HG02870 (cell line): ENCODE measurements at regions not wholly inside any gene's neighbourhood (a gene's known extent, or its start where the extent isn't known, plus 50 kb on each side); places are given as distances from the start of the nearest gene placed in this dataset.

Experiments used
- ATAC-seq: cut with Tn5 transposase; IDR thresholded peaks from one replicate; pipeline ENCODE4 v1.9.1; 2021; ENCODE audit warnings: mild to moderate bottlenecking, moderate library complexity; ENCODE audit not compliant: unreplicated experiment

DNA sequence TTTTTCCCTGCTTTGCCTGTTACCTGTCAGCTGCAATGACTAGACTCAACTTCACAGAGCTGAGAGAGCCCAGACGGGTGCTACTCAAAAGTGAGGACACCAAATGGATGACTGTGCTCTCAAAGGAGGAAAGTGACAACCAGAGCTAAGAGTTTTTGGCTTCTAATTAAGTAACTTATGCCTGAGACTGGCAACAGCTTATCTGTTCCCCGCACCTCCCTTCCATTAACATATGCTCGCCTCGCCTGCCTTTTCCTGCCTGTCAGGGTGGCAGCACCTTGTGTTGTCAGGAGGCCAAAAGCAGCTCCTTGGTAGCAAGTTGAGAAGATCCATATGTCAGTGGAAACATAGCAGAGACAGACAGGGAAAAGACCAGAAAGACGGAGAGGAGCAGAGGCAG, 573.9 kb upstream of the KIRREL3 start:
- ATAC-seq, result no peak

DNA sequence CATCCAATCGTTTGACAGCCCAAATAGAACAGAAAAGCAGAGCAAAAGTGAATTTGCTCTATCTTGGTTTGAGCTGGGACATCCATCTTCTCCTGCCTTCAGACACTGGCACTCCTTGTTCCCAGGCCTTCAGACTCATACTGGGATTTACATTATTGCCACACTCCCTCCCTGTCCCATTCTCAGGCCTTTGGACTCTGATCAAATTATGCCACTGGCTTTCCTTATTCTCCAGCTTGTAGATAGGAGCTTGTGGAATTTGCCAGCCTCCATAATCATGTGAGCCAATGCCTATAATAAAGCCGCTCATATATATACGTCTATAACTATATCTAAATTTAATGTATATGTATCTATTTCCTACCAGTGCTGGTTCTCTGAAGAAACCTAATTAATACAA, 568.3 kb upstream of the KIRREL3 start:
- ATAC-seq, result no peak

DNA sequence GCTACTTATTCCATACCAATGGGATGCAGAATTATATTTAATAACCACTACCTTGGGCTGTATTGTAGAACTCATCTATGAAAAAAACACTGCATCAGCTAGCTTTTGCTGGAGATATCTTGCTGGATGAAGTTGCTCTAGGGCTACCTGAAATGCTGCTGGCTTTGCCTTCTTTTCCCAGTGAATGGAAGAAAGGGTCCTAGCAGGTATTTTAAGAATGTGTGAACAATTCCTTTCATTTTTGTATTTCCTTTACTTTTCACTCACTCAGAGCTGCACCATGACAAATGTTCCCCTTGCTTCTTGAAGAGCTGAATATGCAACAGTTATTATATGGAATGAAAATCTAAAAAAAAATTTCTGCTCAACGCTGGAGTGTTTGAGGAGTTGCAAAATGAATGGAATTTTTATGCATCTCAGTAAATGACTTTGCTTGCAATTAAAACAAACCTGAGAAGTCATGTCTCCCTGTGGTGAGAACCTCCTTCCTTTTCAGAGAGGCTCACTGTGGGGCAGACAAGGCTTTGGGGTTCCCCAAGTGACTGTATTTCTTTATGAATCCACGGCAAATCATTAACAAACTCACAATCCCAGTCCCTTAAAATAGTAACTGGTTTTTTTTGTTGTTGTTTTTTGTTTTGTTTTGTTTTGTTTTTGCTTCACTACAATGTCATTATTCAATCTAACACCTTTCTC, 566.8 kb upstream of the KIRREL3 start:
- ATAC-seq, result no peak

DNA sequence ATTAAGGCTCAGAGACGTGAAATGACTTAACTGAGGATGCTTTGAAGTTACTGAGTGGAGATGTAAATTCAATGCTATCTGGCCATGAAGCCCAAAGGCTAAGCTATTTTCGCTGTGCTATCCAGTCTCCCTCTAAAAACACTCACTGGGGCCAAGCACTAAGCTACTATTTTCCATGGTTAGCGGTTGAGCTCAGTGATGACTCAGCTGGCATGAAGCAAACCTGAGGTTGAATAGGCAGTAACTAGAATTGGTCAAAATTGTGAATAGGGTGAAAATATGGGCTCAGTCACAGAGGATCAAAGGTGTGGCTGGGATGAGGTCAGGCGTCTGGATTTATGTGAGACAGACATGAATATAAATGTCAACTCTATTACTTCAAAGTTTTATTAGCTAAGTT, 564.2 kb upstream of the KIRREL3 start:
- ATAC-seq, result no peak

DNA sequence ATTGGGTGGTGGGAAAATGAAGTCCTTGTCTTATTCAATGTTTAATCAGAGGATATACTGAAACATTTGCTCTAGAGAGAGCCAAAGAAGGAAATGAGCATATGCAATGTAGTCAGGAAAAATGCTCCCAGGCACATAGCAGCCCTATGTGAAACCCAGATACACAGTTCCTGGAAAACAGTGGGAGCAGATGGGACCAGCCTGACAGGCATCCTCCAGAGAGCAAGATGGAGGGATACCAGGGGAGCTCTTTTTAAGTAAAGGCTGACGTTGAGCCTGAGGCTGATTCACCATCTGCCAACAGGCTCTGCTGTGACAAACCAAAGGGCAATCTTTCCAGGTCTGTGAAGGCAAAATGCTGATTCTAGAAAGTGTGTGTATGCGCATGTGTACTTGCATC, 559.4 kb upstream of the KIRREL3 start:
- ATAC-seq, result no peak

DNA sequence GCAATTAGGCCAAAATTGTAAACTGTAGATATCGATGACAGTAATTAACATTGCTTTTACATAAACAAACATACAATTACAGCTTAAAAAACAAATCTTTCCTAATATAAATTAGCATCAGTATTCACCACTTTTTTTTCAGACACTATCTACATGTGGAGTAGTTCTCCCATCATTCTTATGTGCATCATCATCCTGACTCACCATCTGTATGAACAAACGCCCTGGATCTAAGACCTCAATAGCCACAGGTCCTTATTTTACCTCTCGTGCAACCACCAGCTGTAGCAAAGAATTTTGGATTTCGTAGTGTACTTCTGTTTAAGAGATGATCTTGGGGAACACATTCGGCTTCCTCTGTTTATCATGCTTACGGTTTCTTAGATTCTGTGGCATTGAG, 551.9 kb upstream of the KIRREL3 start:
- ATAC-seq, result no peak

DNA sequence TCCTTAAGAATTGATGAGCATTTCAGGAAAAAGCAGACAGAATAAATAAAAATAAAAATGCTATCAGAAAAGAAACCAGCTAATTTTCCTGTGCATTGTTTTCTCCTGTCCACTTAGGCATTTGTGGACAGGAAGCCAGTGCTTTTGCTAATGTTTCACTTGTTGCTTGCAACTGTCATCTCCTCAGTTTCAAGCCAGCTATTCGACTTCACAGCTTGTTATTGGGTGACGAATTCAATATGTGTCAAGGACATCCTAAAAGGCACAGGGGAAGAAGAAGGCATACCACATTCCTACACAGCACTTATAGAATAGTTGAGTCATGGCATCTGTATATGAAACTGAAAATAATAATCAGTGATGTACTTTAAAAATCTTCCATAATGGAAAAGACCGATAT, 530.6 kb upstream of the KIRREL3 start:
- no peak for ATAC-seq

DNA sequence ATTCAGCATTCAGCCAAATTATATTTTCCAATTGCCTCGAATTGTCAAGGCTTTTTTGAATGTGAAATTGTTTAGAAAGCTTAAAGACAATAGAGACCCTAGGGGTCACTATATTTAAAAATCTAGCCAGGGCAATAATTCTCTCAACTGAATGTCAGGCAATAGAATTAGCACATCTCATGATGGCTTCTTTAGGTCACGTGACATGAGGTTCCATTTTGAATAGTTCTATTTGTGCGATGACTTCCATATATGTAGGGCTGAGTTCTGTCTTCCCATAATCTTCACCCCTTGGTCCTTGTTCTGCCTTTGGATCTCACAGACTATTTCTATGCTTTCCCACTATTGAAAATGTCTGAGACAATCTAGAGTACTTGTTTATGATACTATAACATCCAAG, 527.7 kb upstream of the KIRREL3 start:
- ATAC-seq, result no peak

DNA sequence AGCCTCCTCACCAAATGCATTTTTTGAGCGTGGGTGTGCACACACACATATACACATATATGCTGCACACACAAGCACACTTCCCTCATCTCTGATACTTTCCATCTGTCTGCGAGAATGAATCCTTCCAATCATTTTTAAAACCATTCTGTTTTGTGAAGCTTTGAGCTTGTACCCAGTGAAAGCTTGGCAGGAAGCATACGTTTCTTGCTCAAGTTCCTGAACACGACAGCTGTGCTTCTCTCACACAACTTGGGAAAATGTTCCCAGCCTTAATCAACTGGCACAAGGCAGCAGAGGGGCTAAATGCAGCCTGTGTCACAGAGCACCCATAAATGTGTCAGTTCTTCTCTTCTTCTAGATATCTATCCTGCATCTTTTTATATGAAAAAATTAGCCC, 524.0 kb upstream of the KIRREL3 start:
- ATAC-seq, result no peak

DNA sequence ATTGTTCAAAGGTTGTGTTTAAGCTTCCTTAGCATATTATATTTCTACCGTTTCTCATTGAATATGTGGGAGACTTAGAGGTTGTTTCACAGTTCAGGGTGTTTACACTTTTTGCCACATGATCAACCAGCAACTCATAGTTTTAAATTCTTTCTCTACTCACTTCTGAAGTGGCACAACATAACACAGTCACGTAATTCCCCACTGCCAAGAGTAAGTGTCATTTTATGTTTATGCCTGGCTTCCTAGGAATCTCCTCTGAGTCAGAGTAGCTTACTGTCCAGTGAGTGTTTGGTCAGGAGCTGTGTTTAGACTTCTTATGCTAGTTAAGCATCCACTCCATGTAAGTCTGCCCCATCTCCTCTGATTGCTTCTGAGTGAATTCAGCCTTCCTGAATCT, 520.8 kb upstream of the KIRREL3 start:
- no peak for ATAC-seq

DNA sequence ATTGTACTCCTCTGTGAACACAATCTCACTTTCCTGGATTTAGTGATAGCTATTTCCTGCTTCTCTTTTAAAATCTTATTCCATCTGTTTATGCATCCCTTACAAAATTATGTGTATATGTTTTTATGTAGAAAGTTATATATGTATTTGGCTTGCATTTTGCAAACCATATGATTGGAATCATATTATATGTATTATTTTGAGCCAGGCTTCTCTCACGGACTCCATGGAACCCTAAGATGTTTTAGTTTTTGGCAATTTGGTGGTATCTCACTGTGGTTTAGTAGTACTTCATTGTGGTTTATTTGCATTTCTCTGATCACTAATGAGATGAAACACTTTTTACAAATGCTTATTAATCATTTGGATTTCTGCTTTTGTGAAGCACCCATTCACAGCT, 507.3 kb upstream of the KIRREL3 start:
- no peak for ATAC-seq

DNA sequence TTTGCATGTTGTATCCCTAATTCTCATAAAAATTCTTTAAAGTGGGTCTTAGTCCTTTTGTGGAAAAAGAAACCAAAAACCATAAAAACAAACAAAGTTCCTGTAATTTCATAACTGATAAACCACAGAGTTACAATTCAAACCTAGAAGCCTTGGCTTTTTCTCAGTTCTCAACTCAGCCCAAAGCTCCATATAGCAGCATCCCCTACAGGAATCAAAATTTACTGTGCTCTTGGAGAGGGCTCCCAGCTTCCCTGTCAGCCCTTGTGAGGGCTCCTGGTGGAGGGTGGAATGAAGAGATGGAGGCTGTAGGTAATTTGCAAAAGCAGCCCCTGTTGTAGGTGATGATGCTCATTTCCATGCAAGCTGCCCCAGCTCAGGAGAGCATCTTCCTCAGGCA, 506.1 kb upstream of the KIRREL3 start:
- no peak for ATAC-seq

DNA sequence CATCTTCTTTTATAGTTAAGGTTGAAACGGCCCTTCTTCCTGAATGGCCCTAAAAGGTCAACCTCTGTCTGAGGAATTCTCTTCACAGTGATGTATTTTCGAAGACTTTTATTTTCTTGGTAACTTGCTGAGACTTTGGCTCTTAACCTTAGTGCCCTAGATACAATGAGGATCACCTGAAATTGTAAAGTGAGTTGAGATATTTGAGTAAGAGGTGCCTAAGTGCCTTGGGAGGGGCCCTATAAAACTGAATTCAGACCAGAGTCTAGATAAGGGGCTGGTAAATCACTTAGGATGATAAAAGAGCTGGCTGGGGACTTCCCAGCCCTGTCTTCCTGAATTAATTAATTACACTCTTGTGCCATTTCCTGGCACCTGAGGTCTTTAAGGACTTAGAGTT, 505.6 kb upstream of the KIRREL3 start:
- no peak for ATAC-seq

DNA sequence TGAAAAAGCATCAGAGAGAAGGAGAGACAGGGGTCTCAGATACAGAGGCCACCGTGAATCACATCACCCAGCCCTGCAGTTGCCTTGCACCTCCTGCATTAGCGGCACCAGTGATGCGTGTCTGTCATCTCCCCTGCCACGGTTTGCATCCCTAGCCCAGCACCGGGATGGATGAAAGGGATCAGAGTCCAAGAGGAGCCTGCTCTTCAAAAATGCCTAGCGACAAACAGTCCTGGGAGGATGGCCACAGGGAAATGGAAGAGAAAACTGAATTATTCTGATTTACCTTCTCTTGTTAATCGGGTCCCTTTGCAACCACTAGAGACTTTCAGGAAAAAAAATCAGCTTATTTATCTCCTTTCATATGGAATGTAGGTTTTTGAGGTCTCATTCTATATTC, 495.6 kb upstream of the KIRREL3 start:
- ATAC-seq, result no peak

DNA sequence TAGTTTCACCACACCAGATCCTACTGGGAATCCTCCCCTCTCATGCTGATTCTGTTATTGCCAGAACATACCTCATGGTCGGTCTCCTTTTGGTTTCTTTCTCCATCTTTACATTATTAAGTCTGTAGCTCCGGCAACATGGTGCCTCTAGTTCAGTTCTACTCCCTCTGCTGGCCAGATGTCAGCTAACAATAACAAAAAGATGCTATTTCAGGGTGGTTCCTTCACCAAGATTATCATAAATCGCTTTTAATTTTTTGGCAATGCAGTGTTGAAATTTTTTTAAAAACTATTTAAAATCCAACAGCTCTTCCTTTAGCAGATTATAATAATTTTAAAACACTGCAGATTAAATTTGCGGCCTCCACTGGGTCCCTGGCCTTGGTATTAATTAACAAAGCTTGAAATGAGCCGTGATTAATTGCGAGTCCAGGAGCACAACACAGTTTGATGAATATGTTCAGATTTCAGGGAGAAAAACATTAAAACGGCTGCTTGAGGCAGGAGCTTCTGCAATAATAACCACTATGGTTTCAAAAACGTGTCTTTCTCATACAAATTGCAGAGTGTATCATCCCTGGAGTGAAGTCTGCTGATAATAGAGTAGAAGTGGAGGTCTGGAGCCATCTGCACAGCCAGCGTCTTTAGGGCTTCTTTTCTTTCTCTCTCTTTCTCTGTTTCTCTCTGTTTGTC, 492.9 kb upstream of the KIRREL3 start:
- ATAC-seq, result no peak

DNA sequence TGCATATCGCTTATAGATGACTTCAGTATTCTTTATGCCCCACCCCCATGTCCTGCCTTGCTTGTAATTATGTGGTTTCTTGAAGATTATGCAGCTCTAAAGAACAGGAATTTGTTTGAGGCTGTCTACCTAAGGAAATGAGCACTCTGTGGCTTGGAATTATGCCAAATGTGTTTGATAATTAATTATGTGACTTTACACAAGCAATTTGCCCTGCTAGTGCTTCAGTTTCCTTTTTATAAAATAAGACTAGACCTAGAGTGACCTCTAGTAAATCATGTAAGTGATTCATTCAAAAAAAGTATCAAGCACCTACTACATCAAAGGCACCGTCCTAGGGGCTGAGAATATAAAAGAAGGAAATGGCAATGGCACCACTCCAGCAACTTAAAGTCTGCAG, 491.5 kb upstream of the KIRREL3 start:
- no peak for ATAC-seq

DNA sequence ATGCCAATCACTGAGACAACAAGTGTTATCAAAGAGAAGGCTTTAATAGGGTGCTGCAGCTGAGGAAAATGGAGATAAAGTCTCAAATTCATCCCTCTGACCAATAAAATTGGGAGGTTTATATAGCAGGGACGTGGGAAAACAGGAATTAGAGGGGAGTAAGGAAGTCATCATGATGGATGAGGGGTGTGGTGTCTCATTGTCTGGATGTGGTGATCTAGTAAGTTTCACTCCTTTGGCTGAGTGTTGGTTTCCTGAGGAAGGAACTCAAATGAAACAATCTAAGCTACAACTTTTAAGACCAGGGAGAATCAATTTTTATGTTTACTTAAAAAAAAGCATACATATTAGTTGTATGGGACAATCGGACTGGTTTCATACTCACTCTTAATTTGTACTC, 491.0 kb upstream of the KIRREL3 start:
- ATAC-seq, result no peak

DNA sequence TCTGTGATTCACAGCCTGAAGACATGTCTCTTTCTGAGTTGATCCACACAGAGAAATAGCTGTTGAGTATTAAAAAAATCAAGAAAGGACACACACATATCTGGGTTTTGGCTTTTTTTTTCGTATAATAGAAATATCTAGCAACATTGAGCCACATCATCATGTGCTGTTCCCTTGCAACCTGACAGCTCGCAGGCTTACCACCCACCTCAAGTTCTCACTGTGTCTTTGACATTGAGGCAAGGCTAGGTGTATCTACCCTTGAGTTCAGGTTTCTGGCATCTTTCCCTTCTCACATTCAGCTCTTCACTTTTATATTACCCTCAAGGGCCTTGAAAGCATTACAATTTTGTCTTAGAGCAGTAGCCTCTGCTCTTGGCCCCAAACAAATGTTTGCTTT, 490.3 kb upstream of the KIRREL3 start:
- ATAC-seq, result no peak

DNA sequence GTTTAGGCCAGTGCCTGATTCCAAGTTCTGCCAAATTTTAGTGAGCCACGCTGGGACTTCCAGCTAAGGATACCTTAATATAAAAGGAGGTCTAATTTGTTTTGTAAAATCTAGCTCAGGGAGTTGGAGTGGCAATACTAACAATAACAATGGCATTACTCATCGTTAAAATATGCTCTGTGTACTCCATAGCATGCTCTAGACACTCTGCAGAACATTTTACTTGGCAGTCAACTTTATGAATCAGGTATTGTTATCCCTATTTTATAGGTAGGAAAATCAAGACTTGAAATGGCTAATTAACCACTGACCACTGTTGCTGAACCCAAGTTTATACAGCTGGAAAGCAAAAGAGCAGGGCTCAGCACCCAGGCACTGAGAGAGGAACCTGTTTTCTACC, 485.0 kb upstream of the KIRREL3 start:
- ATAC-seq, result no peak

DNA sequence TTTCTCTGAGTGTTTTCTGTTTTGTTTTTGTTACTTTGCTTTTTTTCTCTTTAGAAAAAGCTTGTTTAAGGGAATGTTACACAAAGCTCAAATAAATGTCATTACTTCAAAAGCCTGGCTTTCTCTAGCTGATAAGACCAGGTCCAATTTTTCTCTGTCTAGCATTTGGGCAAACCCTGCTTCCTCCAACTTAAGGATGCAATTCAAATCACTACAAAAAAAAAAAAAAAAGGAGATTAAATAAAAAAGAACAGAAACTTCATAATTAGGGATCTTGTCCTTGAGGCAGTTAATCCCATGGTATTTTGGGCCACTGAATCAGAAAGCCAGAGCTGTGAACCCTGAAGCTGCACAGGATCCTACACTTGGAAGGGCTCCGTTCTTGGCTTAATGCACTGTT, 480.8 kb upstream of the KIRREL3 start:
- ATAC-seq, result no peak

DNA sequence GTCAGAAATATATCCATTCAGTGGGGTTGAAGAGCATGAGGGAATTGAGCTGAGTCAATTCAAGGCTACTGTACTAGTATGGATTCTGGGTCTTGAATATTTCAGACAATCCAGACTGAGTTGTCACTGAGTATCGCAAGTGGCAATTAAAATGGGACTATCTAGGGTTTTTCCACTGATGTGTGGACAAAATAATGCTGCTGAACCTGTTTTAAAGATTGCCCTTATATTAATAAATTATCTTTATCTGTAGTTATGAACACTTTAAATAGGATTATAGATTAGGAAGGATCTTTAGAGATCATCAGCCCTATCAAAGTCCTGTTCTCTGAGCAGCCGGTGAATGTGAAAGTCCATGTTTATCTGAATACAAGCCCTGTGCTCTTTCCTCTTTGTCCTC, 478.3 kb upstream of the KIRREL3 start:
- ATAC-seq, result no peak

DNA sequence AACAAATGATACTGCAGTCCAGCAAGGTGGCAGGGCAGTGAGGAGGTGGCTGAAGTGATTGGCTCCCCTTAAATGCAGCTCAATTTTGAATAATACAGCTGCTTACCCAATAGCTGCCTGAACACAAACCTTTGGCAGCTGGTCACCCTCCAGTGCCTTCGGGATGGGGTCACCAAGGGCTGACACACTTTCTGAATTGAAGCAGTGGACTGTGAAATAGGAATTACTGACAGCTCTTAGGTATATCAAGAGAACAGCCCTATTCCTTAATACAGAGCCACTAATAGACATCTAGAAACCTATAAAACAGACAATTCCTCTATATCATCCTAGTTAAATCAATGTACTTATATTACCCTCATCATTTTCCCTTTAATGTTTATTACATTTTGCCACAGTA, 474.2 kb upstream of the KIRREL3 start:
- no peak for ATAC-seq

DNA sequence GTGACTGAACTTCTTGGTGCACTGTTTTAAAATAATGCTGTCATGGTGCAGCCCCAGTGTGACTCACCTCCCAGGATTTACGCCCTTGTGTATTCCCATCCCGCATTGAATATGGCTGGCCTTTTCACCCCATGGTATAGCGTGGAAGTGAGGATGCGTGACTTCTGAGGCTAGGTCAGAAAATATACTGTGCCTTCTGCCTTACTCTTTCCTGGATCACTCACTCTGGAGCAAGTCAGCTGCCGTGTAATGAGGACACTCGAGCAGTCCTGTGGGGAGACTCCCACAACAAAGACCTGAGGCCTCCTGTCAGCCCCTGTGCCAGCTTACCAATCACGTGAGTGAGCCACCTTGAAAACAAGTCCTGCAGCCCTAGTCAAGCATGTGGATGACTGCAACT, 471.9 kb upstream of the KIRREL3 start:
- ATAC-seq, result no peak
